Smooth muscle cell (in vitro differentiated cells): ENCODE measurements at regions not wholly inside any gene's neighbourhood (a gene's known extent, or its start where the extent isn't known, plus 50 kb on each side); places are given as distances from the start of the nearest gene placed in this dataset.

ENCODE experiments used
- DNase-seq: peaks from one replicate; lab custom pipeline; 2025; ENCODE audit not compliant: unreplicated experiment; lab: John Stamatoyannopoulos, UW
- H2AFZ ChIP-seq: fragments of 200-600 bp; sonication (generic); 2 replicates; pipeline ENCODE4 v1.6.0; 2016; ENCODE audit warnings: antibody characterized with exemption, low read depth, mild to moderate bottlenecking
- H3F3A ChIP-seq: fragments of 200-600 bp; sonication (generic); 2 replicates; pipeline ENCODE4 v1.6.0; 2017; ENCODE audit warnings: antibody characterized with exemption, low read depth
- H3K27ac ChIP-seq: fragments of 200-600 bp; sonication (generic); 2 replicates; pipeline ENCODE4 v1.5.1; 2016; ENCODE audit warnings: low read depth, mild to moderate bottlenecking
- H3K27me3 ChIP-seq: fragments of 200-600 bp; sonication (generic); 2 replicates; pipeline ENCODE4 v1.6.1; 2016; ENCODE audit warnings: low read depth, mild to moderate bottlenecking
- H3K36me3 ChIP-seq: fragments of 200-600 bp; sonication (generic); 2 replicates; pipeline ENCODE4 v1.5.1; 2016; ENCODE audit warnings: low read depth
- H3K4me1 ChIP-seq: fragments of 200-600 bp; sonication (generic); 2 replicates; pipeline ENCODE4 v1.5.1; 2016; ENCODE audit warnings: low read depth
- H3K4me2 ChIP-seq: fragments of 200-600 bp; sonication (generic); 2 replicates; pipeline ENCODE4 v1.6.0; 2016; ENCODE audit warnings: mild to moderate bottlenecking
- H3K4me3 ChIP-seq: fragments of 200-600 bp; sonication (generic); 2 replicates; pipeline ENCODE4 v1.5.1; 2016; ENCODE audit warnings: mild to moderate bottlenecking
- H3K79me2 ChIP-seq: fragments of 200-600 bp; sonication (generic); 2 replicates; pipeline ENCODE4 v1.6.0; 2016; ENCODE audit warnings: low read depth, mild to moderate bottlenecking
- H3K9ac ChIP-seq: fragments of 200-600 bp; sonication (generic); 2 replicates; pipeline ENCODE4 v1.6.0; 2016; ENCODE audit warnings: low read depth
- H3K9me3 ChIP-seq: fragments of 200-600 bp; sonication (generic); replicated peaks from 2 replicates; pipeline ENCODE4 v1.5.1; 2016; ENCODE audit warnings: low read depth
- H4K20me1 ChIP-seq: fragments of 200-600 bp; sonication (generic); 2 replicates; pipeline ENCODE4 v1.6.0; 2016; ENCODE audit warnings: low read depth
- WGBS: methylation state at CpG from one replicate; pipeline ENCODE4 v1.1.7; 2016; ENCODE audit warnings: low lambda C conversion rate; 5-methylcytosine and 5-hydroxymethylcytosine counted together
- TF ChIP-seq, protein P1 (sequence below): fragments of 200-600 bp; sonication (generic); IDR thresholded peaks from 2 replicates; pipeline ENCODE4 v1.5.1; 2017; ENCODE audit warnings: borderline replicate concordance, mild to moderate bottlenecking, antibody characterized with exemption; ENCODE audit not compliant: insufficient read depth, poor library complexity, severe bottlenecking

DNA sequence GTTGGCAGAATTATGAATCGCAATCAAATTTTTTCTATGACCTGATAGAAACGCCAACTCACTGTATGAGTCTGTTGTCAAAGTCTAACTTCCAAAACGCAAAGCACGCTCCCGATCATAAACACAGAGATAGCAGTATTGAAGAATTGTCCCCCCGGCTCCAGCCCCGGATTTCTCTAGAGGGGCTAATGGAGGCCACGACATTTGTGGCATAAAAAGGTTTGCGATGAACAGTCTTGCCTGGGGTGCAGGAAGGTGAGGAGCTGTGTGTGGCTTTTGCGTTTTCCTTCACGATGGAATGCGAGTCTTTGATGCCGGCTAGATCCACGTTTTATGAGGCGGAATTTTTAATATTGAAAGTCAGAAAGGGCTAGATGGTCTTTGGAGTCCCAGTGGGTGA is 183.0 kb downstream of the CRLF2 start:
- H4K20me1 ChIP-seq, result no peaks in the 10 kb centered on the region
- no peaks in the 10 kb centered on the region for H3K9me3 ChIP-seq
- H3K36me3 ChIP-seq, result no peaks in the 10 kb centered on the region
- H3K4me3 ChIP-seq, result no peak overlapping the region
- 85% methylated on average over 15 of the region's 15 CpGs for WGBS
- no peak overlapping the region for H3K27ac ChIP-seq
- H3K79me2 ChIP-seq, result no peaks in the 10 kb centered on the region
- H3K4me2 ChIP-seq, result no peak overlapping the region
- no peaks in the 10 kb centered on the region for H3K27me3 ChIP-seq
- DNase-seq, result no peak
- no peaks in the 10 kb centered on the region for H3F3A ChIP-seq
- no peak overlapping the region for H3K9ac ChIP-seq
- TF ChIP-seq, protein P1, sequence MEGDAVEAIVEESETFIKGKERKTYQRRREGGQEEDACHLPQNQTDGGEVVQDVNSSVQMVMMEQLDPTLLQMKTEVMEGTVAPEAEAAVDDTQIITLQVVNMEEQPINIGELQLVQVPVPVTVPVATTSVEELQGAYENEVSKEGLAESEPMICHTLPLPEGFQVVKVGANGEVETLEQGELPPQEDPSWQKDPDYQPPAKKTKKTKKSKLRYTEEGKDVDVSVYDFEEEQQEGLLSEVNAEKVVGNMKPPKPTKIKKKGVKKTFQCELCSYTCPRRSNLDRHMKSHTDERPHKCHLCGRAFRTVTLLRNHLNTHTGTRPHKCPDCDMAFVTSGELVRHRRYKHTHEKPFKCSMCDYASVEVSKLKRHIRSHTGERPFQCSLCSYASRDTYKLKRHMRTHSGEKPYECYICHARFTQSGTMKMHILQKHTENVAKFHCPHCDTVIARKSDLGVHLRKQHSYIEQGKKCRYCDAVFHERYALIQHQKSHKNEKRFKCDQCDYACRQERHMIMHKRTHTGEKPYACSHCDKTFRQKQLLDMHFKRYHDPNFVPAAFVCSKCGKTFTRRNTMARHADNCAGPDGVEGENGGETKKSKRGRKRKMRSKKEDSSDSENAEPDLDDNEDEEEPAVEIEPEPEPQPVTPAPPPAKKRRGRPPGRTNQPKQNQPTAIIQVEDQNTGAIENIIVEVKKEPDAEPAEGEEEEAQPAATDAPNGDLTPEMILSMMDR, result no peak
- H2AFZ ChIP-seq, result no peak overlapping the region
- no peaks in the 10 kb centered on the region for H3K4me1 ChIP-seq

DNA sequence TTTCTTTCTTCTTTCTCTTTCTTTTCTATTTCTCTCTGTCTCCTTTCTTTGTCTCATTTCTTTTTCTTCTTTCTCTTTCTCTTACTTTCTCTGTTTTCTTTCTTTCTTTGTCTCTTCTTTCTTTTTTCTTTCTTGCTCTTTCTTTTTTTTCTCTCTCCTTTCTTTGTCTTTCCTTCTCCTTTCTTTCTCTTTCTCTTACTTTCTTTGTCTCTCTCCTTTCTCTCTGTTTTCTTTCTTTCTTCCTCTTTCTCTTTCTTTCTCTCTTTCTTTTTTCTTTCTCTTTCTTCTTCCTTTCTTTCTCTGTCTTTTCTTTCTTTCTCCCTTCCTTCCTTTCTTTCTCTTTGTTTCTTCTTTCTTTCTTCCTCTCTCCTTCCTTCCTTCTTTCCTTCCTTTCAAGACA is 184.8 kb downstream of the CRLF2 start:
- no peak overlapping the region for H3K4me2 ChIP-seq
- H3K9ac ChIP-seq, result no peak overlapping the region
- H3K27me3 ChIP-seq, result no peaks in the 10 kb centered on the region
- no peak overlapping the region for H3K4me3 ChIP-seq
- no peaks in the 10 kb centered on the region for H3K36me3 ChIP-seq
- TF ChIP-seq, protein P1, result no peak
- no peaks in the 10 kb centered on the region for H3K79me2 ChIP-seq
- H3F3A ChIP-seq, result no peaks in the 10 kb centered on the region
- H3K4me1 ChIP-seq, result no peaks in the 10 kb centered on the region
- H3K9me3 ChIP-seq, result no peaks in the 10 kb centered on the region
- H2AFZ ChIP-seq, result no peak overlapping the region
- H4K20me1 ChIP-seq, result no peaks in the 10 kb centered on the region
- DNase-seq, result no peak
- H3K27ac ChIP-seq, result no peak overlapping the region

GRCh38 chrX:1027133-1027532 is 185.3 kb downstream of the CRLF2 start:
- Histone ChIP-seq H3F3A (no peaks in the 10 kb centered on the region), H2AFZ (no peak overlapping the region), H3K9me3 (no peaks in the 10 kb centered on the region), H3K79me2 (no peaks in the 10 kb centered on the region), H3K4me2 (no peak overlapping the region), H3K27me3 (no peaks in the 10 kb centered on the region), H3K27ac (no peak overlapping the region), H4K20me1 (no peaks in the 10 kb centered on the region), H3K4me3 (no peak overlapping the region), H3K4me1 (no peaks in the 10 kb centered on the region), H3K9ac (no peak overlapping the region), H3K36me3 (no peaks in the 10 kb centered on the region)
- TF ChIP-seq, protein P1, result no peak
- no peak for DNase-seq
- WGBS, result 85% methylated on average over 18 of the region's 18 CpGs

- DNase-seq, result no peak
- Histone ChIP-seq H4K20me1 (no peaks in the 10 kb centered on the region), H3K4me3 (no peak overlapping the region), H3K27ac (no peak overlapping the region), H2AFZ (no peak overlapping the region), H3K9ac (no peak overlapping the region), H3K27me3 (no peaks in the 10 kb centered on the region), H3K36me3 (no peaks in the 10 kb centered on the region), H3K4me2 (no peak overlapping the region), H3K9me3 (no peaks in the 10 kb centered on the region), H3K4me1 (no peaks in the 10 kb centered on the region), H3K79me2 (no peaks in the 10 kb centered on the region), H3F3A (no peaks in the 10 kb centered on the region)
- WGBS, result 77% methylated on average over 13 of the region's 13 CpGs
- TF ChIP-seq, protein P1, result no peak
Measured at GRCh38 chrX:1026263-1027015, 186.0 kb downstream of the CRLF2 start.
